HG03097 (cell line): ENCODE measurements at regions not wholly inside any gene's neighbourhood (a gene's known extent, or its start where the extent isn't known, plus 50 kb on each side); places are given as distances from the start of the nearest gene placed in this dataset.
"Not testable (repeated sequence)": the region's sequence is repeated elsewhere in the genome, so short reads cannot be mapped to it uniquely, and the experiment has no call there.

Source experiments
- ATAC-seq: cut with Tn5 transposase; IDR thresholded peaks from one replicate; pipeline ENCODE4 v1.9.1; 2021; ENCODE audit not compliant: unreplicated experiment, low FRiP score

GRCh38 chr5:107020626-107021025 lies 650.1 kb downstream of the EFNA5 start:
- no peak for ATAC-seq

GRCh38 chr5:107017616-107018015 lies 653.1 kb downstream of the EFNA5 start:
- no peak for ATAC-seq

- no peak for ATAC-seq
These were observed 658.4 kb downstream of the EFNA5 start for GRCh38 chr5:107012371-107012770.

- no peak for ATAC-seq
These were observed 659.1 kb downstream of the EFNA5 start for GRCh38 chr5:107011605-107012004.

GRCh38 chr5:107010060-107010459 lies 660.7 kb downstream of the EFNA5 start:
- ATAC-seq = no peak

- no peak for ATAC-seq
These were observed 665.1 kb downstream of the EFNA5 start for GRCh38 chr5:107005653-107006052.

- ATAC-seq = no peak
These were observed 665.6 kb downstream of the EFNA5 start for GRCh38 chr5:107005161-107005560.

GRCh38 chr5:107002115-107002514 lies 668.6 kb downstream of the EFNA5 start:
- ATAC-seq = no peak

GRCh38 chr5:106999506-106999905 lies 671.2 kb downstream of the EFNA5 start:
- not testable (repeated sequence) for ATAC-seq

GRCh38 chr5:106986006-106986405 lies 684.7 kb downstream of the EFNA5 start:
- no peak for ATAC-seq

- no peak for ATAC-seq
These were observed 685.6 kb downstream of the EFNA5 start for GRCh38 chr5:106985174-106985573.

- not testable (repeated sequence) for ATAC-seq
These were observed 691.6 kb downstream of the EFNA5 start for GRCh38 chr5:106979178-106979577.

GRCh38 chr5:106978582-106979165 lies 692.1 kb downstream of the EFNA5 start:
- ATAC-seq = not testable (repeated sequence)

- no peak for ATAC-seq
These were observed 694.4 kb downstream of the EFNA5 start for GRCh38 chr5:106976363-106976762.

- no peak for ATAC-seq
These were observed 696.5 kb downstream of the EFNA5 start for GRCh38 chr5:106974272-106974671.

GRCh38 chr5:106966686-106967315 lies 703.9 kb downstream of the EFNA5 start:
- ATAC-seq = no peak

GRCh38 chr5:106964132-106964531 lies 706.6 kb downstream of the EFNA5 start:
- ATAC-seq = no peak

GRCh38 chr5:106963630-106964029 lies 707.1 kb downstream of the EFNA5 start:
- ATAC-seq = no peak

- no peak for ATAC-seq
These were observed 708.1 kb downstream of the EFNA5 start for GRCh38 chr5:106962464-106963230.

GRCh38 chr5:106959387-106959786 lies 711.4 kb downstream of the EFNA5 start:
- ATAC-seq = no peak

GRCh38 chr5:106957336-106957735 lies 713.4 kb downstream of the EFNA5 start:
- no peak for ATAC-seq

- ATAC-seq = no peak
These were observed 713.9 kb downstream of the EFNA5 start for GRCh38 chr5:106956886-106957285.
